IgD-negative memory B cell (primary cell): ENCODE measurements at regions not wholly inside any gene's neighbourhood (a gene's known extent, or its start where the extent isn't known, plus 50 kb on each side); places are given as distances from the start of the nearest gene placed in this dataset.

ENCODE experiments used
- H3K27ac Mint-ChIP-seq, 3 donors: one replicate each; pipeline ENCODE4 v1.8.0; 2020 to 2022; ENCODE audit warnings: mild to moderate bottlenecking in 3 of 3, mixed read lengths in 3 of 3, moderate library complexity in 1 of 3
- H3K27me3 Mint-ChIP-seq: one replicate; pipeline ENCODE4 v1.8.0; 2021; ENCODE audit warnings: mixed read lengths
- H3K36me3 Mint-ChIP-seq: one replicate; pipeline ENCODE4 v1.8.0; 2020; ENCODE audit warnings: mild to moderate bottlenecking, mixed read lengths
- H3K4me1 Mint-ChIP-seq, 3 donors: one replicate each; pipeline ENCODE4 v1.8.0; 2020 to 2022; ENCODE audit warnings: mixed read lengths in 3 of 3, mild to moderate bottlenecking in 1 of 3
- H3K4me3 Mint-ChIP-seq, 4 donors: one replicate each; pipeline ENCODE4 v1.8.0; 2020 to 2022; ENCODE audit warnings: mild to moderate bottlenecking in 4 of 4, mixed read lengths in 4 of 4, moderate library complexity in 3 of 4
- H3K9me3 Mint-ChIP-seq, 3 donors: one replicate each; pipeline ENCODE4 v1.8.0; 2020 to 2021; ENCODE audit warnings: mixed read lengths in 3 of 3, mild to moderate bottlenecking in 1 of 3

DNA sequence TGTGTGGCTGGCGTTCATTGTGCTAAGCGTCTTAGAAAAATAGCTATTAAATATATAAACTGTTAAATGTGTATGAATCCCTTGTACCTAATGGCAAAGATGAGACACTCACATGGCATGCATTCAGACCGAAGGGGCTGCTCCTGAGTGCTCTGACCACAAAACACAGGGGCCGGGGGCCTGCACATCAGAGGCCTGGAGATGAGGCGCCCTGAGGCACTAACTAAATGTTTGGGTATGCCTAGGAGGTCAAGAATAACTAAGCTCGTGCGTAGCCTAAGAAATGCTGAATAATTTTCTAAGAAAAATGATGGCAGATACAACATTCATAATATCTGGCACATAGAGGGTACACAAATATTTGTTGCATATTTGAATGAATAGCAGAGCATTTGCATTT is 92.5 kb downstream of the PSMB1 start:
- H3K4me3 Mint-ChIP-seq = no peak overlapping the region
- peaks cover 9% of the 10 kb centered on the region for H3K27me3 Mint-ChIP-seq
- no peak overlapping the region for H3K27ac Mint-ChIP-seq
- H3K36me3 Mint-ChIP-seq = no peaks in the 10 kb centered on the region
- peaks cover 0 to 1% (median 0%) of the 10 kb centered on the region in 3 donors for H3K9me3 Mint-ChIP-seq
- H3K4me1 Mint-ChIP-seq = peaks cover 0 to 4% (median 2%) of the 10 kb centered on the region in 3 donors

DNA sequence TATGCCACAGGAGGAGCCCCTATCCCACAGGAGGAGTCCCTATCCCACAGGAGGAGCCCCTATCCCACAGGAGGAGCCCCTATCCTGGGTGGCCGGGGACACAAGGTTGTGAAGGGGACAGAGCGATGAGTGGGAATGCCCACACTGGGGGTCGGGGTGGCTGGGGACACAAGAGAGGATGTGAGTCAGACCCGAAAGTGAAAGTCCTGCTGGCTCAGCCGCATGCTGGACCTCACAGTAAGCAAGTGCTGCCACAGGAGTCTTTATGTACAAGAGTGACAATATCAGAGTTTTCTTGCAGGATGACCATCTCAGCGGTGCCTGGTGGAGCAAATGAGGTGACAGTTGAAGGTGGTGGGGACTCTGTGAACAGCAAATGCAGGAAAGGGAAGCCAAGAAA is 93.7 kb downstream of the PSMB1 start:
- H3K36me3 Mint-ChIP-seq = no peaks in the 10 kb centered on the region
- peaks cover 9% of the 10 kb centered on the region for H3K27me3 Mint-ChIP-seq
- H3K4me3 Mint-ChIP-seq = peak overlapping the region in 2 of 4 donors; percentile 60 to 74
- H3K27ac Mint-ChIP-seq = no peak overlapping the region
- peaks cover 0 to 1% (median 0%) of the 10 kb centered on the region in 3 donors for H3K9me3 Mint-ChIP-seq
- peaks cover 0 to 4% (median 2%) of the 10 kb centered on the region in 3 donors for H3K4me1 Mint-ChIP-seq

DNA sequence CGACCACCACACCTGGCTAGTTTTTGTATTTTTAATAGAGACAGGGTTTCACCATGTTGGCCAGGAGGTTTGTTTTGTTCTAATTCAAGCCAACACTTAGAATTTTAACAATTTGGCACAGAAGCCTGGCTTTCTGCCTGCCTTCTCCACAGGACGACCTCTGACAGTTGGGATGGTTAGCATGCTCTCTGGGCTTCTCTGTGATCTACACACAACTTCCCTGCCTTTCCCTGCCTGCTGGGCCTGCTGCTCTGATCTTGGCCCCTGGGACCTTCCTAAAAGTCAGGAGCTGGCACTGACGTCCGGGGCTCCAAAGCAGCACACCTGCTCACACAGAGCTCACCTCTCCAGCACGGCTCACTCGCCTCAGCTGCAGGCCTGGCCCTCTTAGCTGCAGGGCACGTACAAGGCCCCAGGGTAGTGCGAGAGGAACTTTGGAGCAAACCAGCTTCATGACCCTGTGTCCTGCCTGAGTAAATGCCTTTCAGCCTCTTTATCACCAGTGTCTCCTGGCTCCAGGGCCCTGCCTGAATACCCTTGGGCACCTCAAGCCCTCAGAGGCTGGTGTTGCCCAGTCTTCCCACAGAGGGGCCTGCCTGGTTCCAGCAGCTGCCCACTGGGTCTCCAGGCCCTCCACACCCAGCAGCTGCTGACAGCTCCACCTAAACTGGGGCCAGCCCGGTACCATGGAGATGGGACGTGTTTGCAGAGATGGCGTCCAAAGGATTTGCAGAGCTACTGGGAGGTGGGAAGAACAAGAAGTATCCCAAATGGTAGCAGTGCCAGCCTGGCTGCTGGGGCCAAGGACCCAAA is 96.0 kb downstream of the PSMB1 start:
- no peak overlapping the region for H3K4me3 Mint-ChIP-seq
- H3K36me3 Mint-ChIP-seq = no peaks in the 10 kb centered on the region
- peaks cover 0 to 4% (median 2%) of the 10 kb centered on the region in 3 donors for H3K4me1 Mint-ChIP-seq
- H3K9me3 Mint-ChIP-seq = peaks cover 0 to 1% (median 0%) of the 10 kb centered on the region in 3 donors
- H3K27ac Mint-ChIP-seq = no peak overlapping the region
- H3K27me3 Mint-ChIP-seq = peaks cover 9% of the 10 kb centered on the region
